ENCODE measurements at regions not wholly inside any gene's neighbourhood (a gene's known extent, or its start where the extent isn't known, plus 50 kb on each side); places are given as distances from the start of the nearest gene placed in this dataset.
A peak's percentile ranks its signal among the peaks of the same experiment; 100 is the strongest.

- Histone ChIP-seq H3K4me1 (no peaks in the 10 kb centered on the region), H3K27ac (no peak overlapping the region), H3K9me3 (no peaks in the 10 kb centered on the region), H3K4me3 (no peak overlapping the region), H3K27me3 (ENCODE audit: low read depth) (no peaks in the 10 kb centered on the region), H3K36me3 (no peaks in the 10 kb centered on the region)
- DNase-seq (no peak), ATAC-seq (peak in 1 of 2 donors; percentile 58)
- intact Hi-C loops (cut with DNase I), result no loop called here
- no peak for TF ChIP-seq CTCF (IDR thresholded peaks at IDR 0.05)
These were observed 624.5 kb downstream of the PLOD2 start for GRCh38 chr3:145536461-145536860.

- DNase-seq (no peak), ATAC-seq (no peak)
- Histone ChIP-seq H3K4me3 (no peak overlapping the region), H3K27me3 (ENCODE audit: low read depth) (no peaks in the 10 kb centered on the region), H3K27ac (no peak overlapping the region), H3K4me1 (no peaks in the 10 kb centered on the region), H3K9me3 (no peaks in the 10 kb centered on the region), H3K36me3 (no peaks in the 10 kb centered on the region)
- intact Hi-C loops (cut with DNase I), result no loop called here
- no peak for TF ChIP-seq CTCF (IDR thresholded peaks at IDR 0.05)
These were observed 610.5 kb downstream of the PLOD2 start for GRCh38 chr3:145550522-145550921.

DNA sequence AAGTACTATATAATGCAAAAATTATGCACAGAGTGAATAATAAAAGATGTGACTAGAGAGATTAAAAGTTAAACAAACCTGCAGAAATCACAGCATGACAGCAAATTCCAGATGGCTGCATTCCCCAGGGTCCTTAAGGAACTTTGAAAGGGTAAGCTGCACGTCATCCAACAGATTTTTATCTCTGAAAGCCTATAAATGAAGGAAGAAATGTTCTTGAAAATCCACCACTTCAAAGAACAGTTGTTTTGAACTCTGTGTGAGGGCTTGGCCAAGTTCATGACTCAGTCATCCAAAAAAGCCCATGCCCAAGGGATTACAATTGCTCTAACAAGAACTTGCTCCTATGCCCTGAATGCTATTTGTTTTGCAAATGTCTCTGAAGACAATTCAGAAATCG, 603.6 kb downstream of the PLOD2 start:
- no peak overlapping the region for H3K27ac ChIP-seq
- H3K9me3 ChIP-seq, result peaks cover 3% of the 10 kb centered on the region
- H3K4me1 ChIP-seq, result no peaks in the 10 kb centered on the region
- H3K27me3 ChIP-seq (ENCODE audit: low read depth), result no peaks in the 10 kb centered on the region
- DNase-seq (no peak), ATAC-seq (no peak)
- intact Hi-C loops (cut with DNase I), result no loop called here
- no peak for TF ChIP-seq CTCF (IDR thresholded peaks at IDR 0.05)
- no peaks in the 10 kb centered on the region for H3K36me3 ChIP-seq
- H3K4me3 ChIP-seq, result no peak overlapping the region

DNA sequence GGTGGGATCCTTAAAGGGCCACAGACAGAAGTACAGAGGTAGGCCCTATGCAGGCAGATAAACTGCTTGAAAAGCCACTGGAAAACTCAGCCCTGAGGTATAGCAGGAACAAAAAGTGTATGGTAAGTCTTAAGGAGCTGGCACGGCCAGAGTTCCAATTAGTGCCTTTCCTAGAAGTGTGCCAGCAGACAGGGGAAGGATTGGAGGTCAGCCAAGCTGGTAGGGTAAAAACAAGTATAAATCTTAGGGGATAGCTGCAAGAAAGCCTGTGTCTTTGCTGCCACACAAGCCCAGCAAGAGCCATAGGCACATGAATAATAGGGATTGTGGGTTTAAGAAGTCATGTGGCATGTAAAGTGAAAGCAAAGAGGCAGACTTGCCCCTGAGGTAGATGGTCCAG, 582.5 kb downstream of the PLOD2 start:
- ATAC-seq, result no peak
- H3K36me3 ChIP-seq, result no peaks in the 10 kb centered on the region
- DNase-seq, result no peak
- intact Hi-C loops (cut with DNase I), result no loop called here
- no peak for TF ChIP-seq CTCF (IDR thresholded peaks at IDR 0.05)
- no peaks in the 10 kb centered on the region for H3K27me3 ChIP-seq (ENCODE audit: low read depth)
- H3K9me3 ChIP-seq, result no peaks in the 10 kb centered on the region
- no peak overlapping the region for H3K4me3 ChIP-seq
- H3K27ac ChIP-seq, result no peak overlapping the region
- H3K4me1 ChIP-seq, result no peaks in the 10 kb centered on the region

DNA sequence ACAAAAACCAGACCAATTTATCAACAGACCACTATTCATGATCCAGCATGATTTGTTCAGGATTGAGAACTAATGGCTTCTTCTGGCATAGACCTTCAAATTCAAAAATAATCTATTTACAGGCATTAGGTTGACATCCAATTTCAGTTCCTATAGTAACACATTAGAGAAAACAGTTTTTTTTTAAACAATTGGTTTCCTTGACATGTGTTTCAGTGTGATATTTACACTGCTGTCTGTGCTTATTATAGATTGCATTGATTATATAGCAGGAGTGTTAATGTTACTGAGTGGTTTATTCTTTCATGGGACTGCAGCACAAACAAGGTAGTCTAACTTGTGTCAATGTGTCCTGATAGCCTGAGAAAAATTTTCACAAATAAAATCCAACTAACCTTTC, 579.3 kb downstream of the PLOD2 start:
- no peaks in the 10 kb centered on the region for H3K36me3 ChIP-seq
- TF ChIP-seq CTCF (IDR thresholded peaks at IDR 0.05), result no peak
- H3K9me3 ChIP-seq, result no peaks in the 10 kb centered on the region
- ATAC-seq (no peak), DNase-seq (no peak)
- no peak overlapping the region for H3K27ac ChIP-seq
- H3K4me1 ChIP-seq, result no peaks in the 10 kb centered on the region
- no peaks in the 10 kb centered on the region for H3K27me3 ChIP-seq (ENCODE audit: low read depth)
- intact Hi-C loops (cut with DNase I), result no loop called here
- no peak overlapping the region for H3K4me3 ChIP-seq

DNA sequence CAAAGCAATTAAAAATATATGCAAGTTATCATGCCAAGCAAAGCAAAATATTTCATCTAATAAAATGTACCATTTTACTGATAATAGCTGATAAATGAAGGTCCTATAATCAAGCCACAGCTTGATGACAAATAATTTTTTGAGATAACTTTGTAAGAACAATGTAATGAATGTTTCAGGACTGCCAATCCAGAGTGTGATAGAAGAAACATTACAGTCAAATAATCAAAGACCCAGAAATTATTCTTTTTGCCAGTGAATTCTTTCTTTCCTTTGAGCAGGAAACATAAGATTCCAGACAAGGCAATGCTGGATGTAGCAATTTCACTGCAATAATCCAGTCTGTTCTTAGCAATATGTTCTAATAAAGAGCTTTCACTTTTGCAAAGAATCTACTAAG, 556.1 kb downstream of the PLOD2 start:
- Histone ChIP-seq H3K36me3 (no peaks in the 10 kb centered on the region), H3K4me3 (no peak overlapping the region), H3K27me3 (ENCODE audit: low read depth) (no peaks in the 10 kb centered on the region), H3K9me3 (no peaks in the 10 kb centered on the region), H3K27ac (no peak overlapping the region), H3K4me1 (no peaks in the 10 kb centered on the region)
- no peak for DNase-seq
- intact Hi-C loops (cut with DNase I), result no loop called here
- no peak for TF ChIP-seq CTCF (IDR thresholded peaks at IDR 0.05)
- ATAC-seq, result no peak

Data from lower lobe of right lung (tissue), 2 donors.